DOHH2 (cell line): ENCODE measurements at regions not wholly inside any gene's neighbourhood (a gene's known extent, or its start where the extent isn't known, plus 50 kb on each side); places are given as distances from the start of the nearest gene placed in this dataset.

ENCODE experiments used
- H3F3A ChIP-seq: fragments of 200-600 bp; sonication (generic), shearing (Covaris generic); 2 replicates; pipeline ENCODE4 v1.6.0; 2016; ENCODE audit warnings: antibody characterized with exemption, mild to moderate bottlenecking; ENCODE audit not compliant: control insufficient read depth, insufficient read depth
- H3K27ac ChIP-seq: fragments of 200-600 bp; sonication (generic); 2 replicates; pipeline ENCODE4 v1.5.1; 2014; ENCODE audit warnings: low read depth, mild to moderate bottlenecking, low read length, moderate library complexity
- H3K27me3 ChIP-seq: fragments of 200-600 bp; sonication (generic); 2 replicates; pipeline ENCODE4 v1.6.1; 2014; ENCODE audit warnings: mild to moderate bottlenecking, low read length, mixed read lengths; ENCODE audit not compliant: control insufficient read depth
- H3K36me3 ChIP-seq: fragments of 200-600 bp; sonication (generic); 2 replicates; pipeline ENCODE4 v1.6.1; 2014; ENCODE audit warnings: mild to moderate bottlenecking, low read length, moderate library complexity, mixed read lengths; ENCODE audit not compliant: control insufficient read depth
- H3K4me1 ChIP-seq: fragments of 200-600 bp; sonication (generic); 2 replicates; pipeline ENCODE4 v1.6.1; 2014; ENCODE audit warnings: mild to moderate bottlenecking, low read length, mixed read lengths; ENCODE audit not compliant: control insufficient read depth
- H3K4me2 ChIP-seq: fragments of 200-600 bp; sonication (generic); 2 replicates; pipeline ENCODE4 v1.6.0; 2014; ENCODE audit warnings: mild to moderate bottlenecking, low read length, moderate library complexity
- H3K4me3 ChIP-seq: fragments of 200-600 bp; sonication (generic); 2 replicates; pipeline ENCODE4 v1.5.1; 2014; ENCODE audit warnings: mild to moderate bottlenecking, low read length, mixed read lengths
- H3K79me2 ChIP-seq: fragments of 200-600 bp; sonication (generic); 2 replicates; pipeline ENCODE4 v1.6.1; 2014; ENCODE audit warnings: mild to moderate bottlenecking, low read length, mixed read lengths; ENCODE audit not compliant: control insufficient read depth
- H3K9me2 ChIP-seq: fragments of 200-600 bp; sonication (generic); replicated peaks from 2 replicates; pipeline ENCODE4 v1.6.1; 2014; ENCODE audit warnings: mild to moderate bottlenecking, low read length, mixed read lengths; ENCODE audit not compliant: control insufficient read depth
- H3K9me3 ChIP-seq: fragments of 200-600 bp; sonication (generic); 2 replicates; pipeline ENCODE4 v1.6.1; 2014; ENCODE audit warnings: antibody characterized with exemption, low read length, mixed read lengths; ENCODE audit not compliant: control insufficient read depth, insufficient read depth
- H4K20me1 ChIP-seq: fragments of 200-600 bp; sonication (generic); 2 replicates; pipeline ENCODE4 v1.6.0; 2014; ENCODE audit warnings: low read depth, mild to moderate bottlenecking, antibody characterized with exemption, low read length, moderate library complexity; ENCODE audit not compliant: control insufficient read depth, insufficient read depth
- EZH2phosphoT487 ChIP-seq: fragments of 200-600 bp; sonication (generic); IDR thresholded peaks from 2 replicates; pipeline ENCODE4 v1.6.1; 2017; ENCODE audit warnings: borderline replicate concordance, mild to moderate bottlenecking, antibody characterized with exemption, low read length, moderate library complexity, mixed read lengths
- TF ChIP-seq, protein P1 (sequence below): fragments of 200-600 bp; sonication (generic); IDR thresholded peaks from one replicate; pipeline ENCODE4 v1.5.1; 2014; ENCODE audit warnings: antibody characterized with exemption, mild to moderate bottlenecking, low read depth, low read length; ENCODE audit not compliant: poor library complexity, severe bottlenecking

GRCh38 chr13:23504180-23504579 lies 66.0 kb upstream of the TNFRSF19 start:
- no peak overlapping the region for H3K4me2 ChIP-seq

DNA sequence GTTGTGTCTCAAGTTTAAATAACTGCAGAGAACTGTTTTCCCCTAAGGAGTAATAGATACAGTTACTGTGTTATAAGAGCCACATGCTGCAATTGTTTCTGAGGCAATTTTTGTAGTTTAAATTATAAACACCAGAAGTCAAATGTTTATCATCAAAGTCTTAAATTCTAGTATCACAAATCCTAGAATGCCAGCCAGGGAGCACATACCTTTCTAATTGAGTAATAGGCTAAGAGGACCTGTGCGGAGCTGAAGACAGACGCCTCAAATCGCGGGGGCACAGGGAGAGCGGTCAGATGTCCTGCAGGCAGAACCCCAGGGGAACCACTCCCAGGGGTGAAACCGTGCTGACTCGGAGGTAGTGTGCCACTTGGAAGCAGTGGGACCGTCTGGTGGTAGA lies 65.2 kb upstream of the TNFRSF19 start:
- TF ChIP-seq, protein P1, sequence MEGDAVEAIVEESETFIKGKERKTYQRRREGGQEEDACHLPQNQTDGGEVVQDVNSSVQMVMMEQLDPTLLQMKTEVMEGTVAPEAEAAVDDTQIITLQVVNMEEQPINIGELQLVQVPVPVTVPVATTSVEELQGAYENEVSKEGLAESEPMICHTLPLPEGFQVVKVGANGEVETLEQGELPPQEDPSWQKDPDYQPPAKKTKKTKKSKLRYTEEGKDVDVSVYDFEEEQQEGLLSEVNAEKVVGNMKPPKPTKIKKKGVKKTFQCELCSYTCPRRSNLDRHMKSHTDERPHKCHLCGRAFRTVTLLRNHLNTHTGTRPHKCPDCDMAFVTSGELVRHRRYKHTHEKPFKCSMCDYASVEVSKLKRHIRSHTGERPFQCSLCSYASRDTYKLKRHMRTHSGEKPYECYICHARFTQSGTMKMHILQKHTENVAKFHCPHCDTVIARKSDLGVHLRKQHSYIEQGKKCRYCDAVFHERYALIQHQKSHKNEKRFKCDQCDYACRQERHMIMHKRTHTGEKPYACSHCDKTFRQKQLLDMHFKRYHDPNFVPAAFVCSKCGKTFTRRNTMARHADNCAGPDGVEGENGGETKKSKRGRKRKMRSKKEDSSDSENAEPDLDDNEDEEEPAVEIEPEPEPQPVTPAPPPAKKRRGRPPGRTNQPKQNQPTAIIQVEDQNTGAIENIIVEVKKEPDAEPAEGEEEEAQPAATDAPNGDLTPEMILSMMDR, result no peak
- TF ChIP-seq EZH2phosphoT487, result no peak
- Histone ChIP-seq H3K4me1 (no peaks in the 10 kb centered on the region), H3K4me3 (no peak overlapping the region), H3K36me3 (no peaks in the 10 kb centered on the region), H3K4me2 (no peak overlapping the region), H3K27me3 (no peaks in the 10 kb centered on the region), H3K79me2 (no peaks in the 10 kb centered on the region), H3K9me2 (no peaks in the 10 kb centered on the region), H3F3A (no peaks in the 10 kb centered on the region), H4K20me1 (no peaks in the 10 kb centered on the region), H3K27ac (no peak overlapping the region), H3K9me3 (no peaks in the 10 kb centered on the region)

More at GRCh38 chr13:23504180-23504579, 66.0 kb upstream of the TNFRSF19 start:
- Histone ChIP-seq H3K4me1 (no peaks in the 10 kb centered on the region), H3K4me3 (no peak overlapping the region), H3K9me2 (no peaks in the 10 kb centered on the region), H4K20me1 (no peaks in the 10 kb centered on the region), H3K9me3 (no peaks in the 10 kb centered on the region), H3F3A (no peaks in the 10 kb centered on the region), H3K27me3 (no peaks in the 10 kb centered on the region), H3K36me3 (no peaks in the 10 kb centered on the region), H3K79me2 (no peaks in the 10 kb centered on the region), H3K27ac (no peak overlapping the region)
- TF ChIP-seq EZH2phosphoT487, result no peak
- TF ChIP-seq, protein P1, result no peak

DNA sequence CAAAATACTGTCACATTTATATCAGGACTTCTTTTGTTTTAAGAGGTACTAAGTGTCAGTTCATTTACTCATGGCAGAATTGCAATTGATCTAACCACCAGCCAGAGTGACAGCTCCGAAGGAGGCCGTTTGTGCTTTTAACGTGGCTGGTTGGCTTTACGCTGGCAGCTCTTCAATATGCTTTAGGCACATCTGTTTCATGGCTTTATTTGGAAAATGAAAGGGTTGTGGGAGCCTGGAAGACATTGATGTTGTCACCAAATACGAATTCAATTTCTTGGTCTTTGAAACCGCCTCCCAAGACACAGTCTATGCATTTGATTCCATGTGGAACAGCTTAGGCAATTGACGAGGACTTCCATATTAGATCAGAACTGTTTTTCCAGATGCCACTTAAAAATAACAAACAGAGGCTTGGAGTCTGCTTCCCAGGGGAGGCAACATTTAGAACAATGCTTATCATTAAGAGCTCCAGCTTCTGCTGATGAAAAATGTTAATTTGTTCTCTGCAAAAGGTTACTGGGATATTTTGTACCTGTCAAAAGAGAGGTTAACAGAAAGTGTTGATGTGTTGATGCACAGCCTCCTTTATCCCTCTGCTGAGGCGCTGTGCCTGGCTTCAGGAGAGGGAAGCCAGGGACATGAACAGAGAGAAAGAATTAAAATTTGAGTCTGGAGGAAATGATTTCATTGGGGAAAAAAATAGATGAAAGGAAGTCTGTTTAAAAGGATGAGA lies 64.0 kb upstream of the TNFRSF19 start:
- no peak overlapping the region for H3K27ac ChIP-seq

More for the DNA sequence above, 64.0 kb upstream of the TNFRSF19 start:
- no peak overlapping the region for H3K4me3 ChIP-seq
- no peaks in the 10 kb centered on the region for H3F3A ChIP-seq
- no peaks in the 10 kb centered on the region for H4K20me1 ChIP-seq
- H3K79me2 ChIP-seq, result no peaks in the 10 kb centered on the region
- no peaks in the 10 kb centered on the region for H3K4me1 ChIP-seq
- H3K9me3 ChIP-seq, result no peaks in the 10 kb centered on the region
- H3K9me2 ChIP-seq, result no peaks in the 10 kb centered on the region
- no peaks in the 10 kb centered on the region for H3K27me3 ChIP-seq
- no peak for TF ChIP-seq EZH2phosphoT487
- TF ChIP-seq, protein P1, result no peak
- H3K4me2 ChIP-seq, result no peak overlapping the region
- H3K36me3 ChIP-seq, result no peaks in the 10 kb centered on the region
